Astrocyte (in vitro differentiated cells and primary cell): ENCODE measurements at regions not wholly inside any gene's neighbourhood (a gene's known extent, or its start where the extent isn't known, plus 50 kb on each side); places are given as distances from the start of the nearest gene placed in this dataset.

Experiments used
- DNase-seq: peaks from one replicate; pipeline ENCODE4 v3.0.0-alpha.2; 2010; ENCODE audit warnings: low read depth
- FAIRE-seq: peaks from 2 replicates; lab custom pipeline; 2011; peaks lifted over from hg19 to GRCh38; lab: Jason Lieb, UNC
- H2AFZ ChIP-seq: 2 replicates; pipeline ENCODE4 v1.6.0; 2012; ENCODE audit warnings: low read depth, low read length, inconsistent platforms
- H3K27ac ChIP-seq: 2 replicates; pipeline ENCODE4 v1.5.1; 2011; ENCODE audit warnings: low read depth, low read length, inconsistent platforms
- H3K27me3 ChIP-seq: 2 replicates; pipeline ENCODE4 v1.6.0; 2011; ENCODE audit warnings: low read length, inconsistent platforms; ENCODE audit not compliant: insufficient read depth
- H3K36me3 ChIP-seq: 2 replicates; pipeline ENCODE4 v1.5.1; 2011; ENCODE audit warnings: low read length, inconsistent platforms; ENCODE audit not compliant: insufficient read depth
- H3K4me1 ChIP-seq: 2 replicates; pipeline ENCODE4 v1.5.1; 2011; ENCODE audit warnings: low read length, inconsistent platforms; ENCODE audit not compliant: insufficient read depth
- H3K4me2 ChIP-seq: 2 replicates; pipeline ENCODE4 v1.6.0; 2012; ENCODE audit warnings: low read length, inconsistent platforms
- H3K4me3 ChIP-seq: 2 replicates; pipeline ENCODE4 v1.5.1; 2011; ENCODE audit warnings: low read depth, mild to moderate bottlenecking, low read length, inconsistent platforms; ENCODE audit not compliant: insufficient read depth
- H3K79me2 ChIP-seq: 2 replicates; pipeline ENCODE4 v1.6.0; 2012; ENCODE audit warnings: mild to moderate bottlenecking, low read length, inconsistent platforms; ENCODE audit not compliant: insufficient read depth
- H3K9ac ChIP-seq: 2 replicates; pipeline ENCODE4 v1.6.0; 2012; ENCODE audit warnings: mild to moderate bottlenecking, low read length, inconsistent platforms
- H3K9me3 ChIP-seq: 2 replicates; pipeline ENCODE4 v1.5.1; 2012; ENCODE audit warnings: low read depth, mild to moderate bottlenecking, low read length, inconsistent platforms; ENCODE audit not compliant: insufficient read depth
- H4K20me1 ChIP-seq: 2 replicates; pipeline ENCODE4 v1.6.0; 2012; ENCODE audit warnings: low read length, inconsistent platforms; ENCODE audit not compliant: insufficient read depth
- H3K27ac Mint-ChIP-seq: one replicate; pipeline ENCODE4 v1.8.0; 2021; ENCODE audit warnings: mild to moderate bottlenecking, mixed read lengths; ENCODE audit not compliant: unreplicated experiment
- H3K27me3 Mint-ChIP-seq: one replicate; pipeline ENCODE4 v1.8.0; 2021; ENCODE audit warnings: low read depth, mixed read lengths; ENCODE audit not compliant: unreplicated experiment
- H3K36me3 Mint-ChIP-seq: one replicate; pipeline ENCODE4 v1.8.0; 2021; ENCODE audit warnings: low read depth, mixed read lengths; ENCODE audit not compliant: unreplicated experiment
- H3K4me1 Mint-ChIP-seq: one replicate; pipeline ENCODE4 v1.8.0; 2021; ENCODE audit warnings: low read depth, mixed read lengths; ENCODE audit not compliant: unreplicated experiment
- H3K4me3 Mint-ChIP-seq: one replicate; pipeline ENCODE4 v1.8.0; 2021; ENCODE audit warnings: mild to moderate bottlenecking, moderate library complexity, mixed read lengths; ENCODE audit not compliant: unreplicated experiment
- H3K9me3 Mint-ChIP-seq: one replicate; pipeline ENCODE4 v1.8.0; 2021; ENCODE audit warnings: mild to moderate bottlenecking, mixed read lengths; ENCODE audit not compliant: unreplicated experiment
- EZH2 ChIP-seq: IDR thresholded peaks from 2 replicates; pipeline ENCODE4 v1.6.1; 2012; ENCODE audit warnings: mild to moderate bottlenecking, low read length, inconsistent platforms; ENCODE audit not compliant: insufficient read depth
- TF ChIP-seq, protein P1 (sequence below): IDR thresholded peaks from 2 replicates; pipeline ENCODE4 v1.5.1; 2011; ENCODE audit warnings: low read depth, mild to moderate bottlenecking, inconsistent platforms, low read length, moderate library complexity; ENCODE audit not compliant: insufficient read depth

GRCh38 chr1:67966666-67967009 lies 83.8 kb downstream of the DIRAS3 start:
- TF ChIP-seq EZH2, result no peak
- TF ChIP-seq, protein P1, sequence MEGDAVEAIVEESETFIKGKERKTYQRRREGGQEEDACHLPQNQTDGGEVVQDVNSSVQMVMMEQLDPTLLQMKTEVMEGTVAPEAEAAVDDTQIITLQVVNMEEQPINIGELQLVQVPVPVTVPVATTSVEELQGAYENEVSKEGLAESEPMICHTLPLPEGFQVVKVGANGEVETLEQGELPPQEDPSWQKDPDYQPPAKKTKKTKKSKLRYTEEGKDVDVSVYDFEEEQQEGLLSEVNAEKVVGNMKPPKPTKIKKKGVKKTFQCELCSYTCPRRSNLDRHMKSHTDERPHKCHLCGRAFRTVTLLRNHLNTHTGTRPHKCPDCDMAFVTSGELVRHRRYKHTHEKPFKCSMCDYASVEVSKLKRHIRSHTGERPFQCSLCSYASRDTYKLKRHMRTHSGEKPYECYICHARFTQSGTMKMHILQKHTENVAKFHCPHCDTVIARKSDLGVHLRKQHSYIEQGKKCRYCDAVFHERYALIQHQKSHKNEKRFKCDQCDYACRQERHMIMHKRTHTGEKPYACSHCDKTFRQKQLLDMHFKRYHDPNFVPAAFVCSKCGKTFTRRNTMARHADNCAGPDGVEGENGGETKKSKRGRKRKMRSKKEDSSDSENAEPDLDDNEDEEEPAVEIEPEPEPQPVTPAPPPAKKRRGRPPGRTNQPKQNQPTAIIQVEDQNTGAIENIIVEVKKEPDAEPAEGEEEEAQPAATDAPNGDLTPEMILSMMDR, result no peak
- H4K20me1 ChIP-seq, result no peaks in the 10 kb centered on the region
- H3K9me3 Mint-ChIP-seq, result peaks cover 15% of the 10 kb centered on the region
- H3K9me3 ChIP-seq, result peaks cover 14% of the 10 kb centered on the region
- FAIRE-seq (no peak), DNase-seq (no peak)
- H3K27ac Mint-ChIP-seq, result no peak overlapping the region
- H3K27me3 ChIP-seq, result no peaks in the 10 kb centered on the region
- no peaks in the 10 kb centered on the region for H3K36me3 Mint-ChIP-seq
- no peaks in the 10 kb centered on the region for H3K36me3 ChIP-seq
- H3K9ac ChIP-seq, result no peak overlapping the region
- H3K4me3 Mint-ChIP-seq, result no peak overlapping the region
- H3K27ac ChIP-seq, result no peak overlapping the region
- no peaks in the 10 kb centered on the region for H3K4me1 Mint-ChIP-seq
- no peaks in the 10 kb centered on the region for H3K79me2 ChIP-seq
- no peak overlapping the region for H3K4me2 ChIP-seq
- no peaks in the 10 kb centered on the region for H3K27me3 Mint-ChIP-seq
- no peak overlapping the region for H3K4me3 ChIP-seq
- H3K4me1 ChIP-seq, result peaks cover 14% of the 10 kb centered on the region
- H2AFZ ChIP-seq, result no peak overlapping the region

GRCh38 chr1:67965995-67966665 lies 84.3 kb downstream of the DIRAS3 start:
- H3K4me1 ChIP-seq, result peaks cover 13% of the 10 kb centered on the region
- DNase-seq (no peak), FAIRE-seq (no peak)
- Mint-ChIP-seq H3K36me3 (no peaks in the 10 kb centered on the region), H3K4me1 (no peaks in the 10 kb centered on the region), H3K27me3 (no peaks in the 10 kb centered on the region), H3K9me3 (peaks cover 15% of the 10 kb centered on the region), H3K4me3 (no peak overlapping the region), H3K27ac (no peak overlapping the region)
- no peak overlapping the region for H3K4me3 ChIP-seq
- no peak for TF ChIP-seq EZH2
- TF ChIP-seq, protein P1, result no peak
- H3K9ac ChIP-seq, result no peak overlapping the region
- no peaks in the 10 kb centered on the region for H4K20me1 ChIP-seq
- H3K36me3 ChIP-seq, result no peaks in the 10 kb centered on the region
- no peaks in the 10 kb centered on the region for H3K27me3 ChIP-seq
- no peak overlapping the region for H3K4me2 ChIP-seq
- H2AFZ ChIP-seq, result no peak overlapping the region
- peaks cover 14% of the 10 kb centered on the region for H3K9me3 ChIP-seq
- no peak overlapping the region for H3K27ac ChIP-seq
- H3K79me2 ChIP-seq, result no peaks in the 10 kb centered on the region

GRCh38 chr1:67963263-67963662 lies 87.2 kb downstream of the DIRAS3 start:
- FAIRE-seq, result no peak
- no peaks in the 10 kb centered on the region for H3K4me1 Mint-ChIP-seq
- peaks cover 14% of the 10 kb centered on the region for H3K9me3 ChIP-seq

More at GRCh38 chr1:67963263-67963662, 87.2 kb downstream of the DIRAS3 start:
- no peak overlapping the region for H3K4me2 ChIP-seq
- H4K20me1 ChIP-seq, result no peaks in the 10 kb centered on the region
- no peak for DNase-seq
- no peak overlapping the region for H3K27ac ChIP-seq
- no peak overlapping the region for H3K4me3 Mint-ChIP-seq
- no peaks in the 10 kb centered on the region for H3K79me2 ChIP-seq
- H3K36me3 ChIP-seq, result no peaks in the 10 kb centered on the region
- no peaks in the 10 kb centered on the region for H3K4me1 ChIP-seq
- no peak for TF ChIP-seq EZH2
- TF ChIP-seq, protein P1, result no peak
- H3K36me3 Mint-ChIP-seq, result no peaks in the 10 kb centered on the region
- no peak overlapping the region for H2AFZ ChIP-seq
- no peaks in the 10 kb centered on the region for H3K27me3 Mint-ChIP-seq
- H3K27me3 ChIP-seq, result no peaks in the 10 kb centered on the region
- H3K4me3 ChIP-seq, result no peak overlapping the region
- H3K9ac ChIP-seq, result no peak overlapping the region
- H3K27ac Mint-ChIP-seq, result no peak overlapping the region
- H3K9me3 Mint-ChIP-seq, result peaks cover 12% of the 10 kb centered on the region
